ENCODE measurements at regions not wholly inside any gene's neighbourhood (a gene's known extent, or its start where the extent isn't known, plus 50 kb on each side); places are given as distances from the start of the nearest gene placed in this dataset.

DNA sequence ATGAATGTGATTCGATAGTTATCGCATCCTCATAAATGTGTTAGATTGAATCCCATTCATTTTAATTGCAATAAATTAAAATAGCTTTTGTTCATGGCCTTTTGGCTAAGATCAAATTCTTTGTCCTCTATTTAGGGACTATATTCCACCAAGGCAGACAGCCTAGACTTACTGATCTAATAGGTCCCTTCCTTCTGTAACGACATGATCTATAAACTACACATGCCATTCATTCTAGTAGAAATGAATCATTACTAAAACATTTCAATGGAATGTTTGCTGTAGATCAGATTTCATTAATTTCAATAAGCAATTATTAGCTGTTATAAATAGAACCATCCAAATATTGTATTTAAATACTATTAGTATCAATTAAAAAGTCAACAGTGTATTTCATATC, 526.6 kb upstream of the KLHL1 start:
- H3K9me3 ChIP-seq = no peaks in the 10 kb centered on the region
- TF ChIP-seq, protein P1, sequence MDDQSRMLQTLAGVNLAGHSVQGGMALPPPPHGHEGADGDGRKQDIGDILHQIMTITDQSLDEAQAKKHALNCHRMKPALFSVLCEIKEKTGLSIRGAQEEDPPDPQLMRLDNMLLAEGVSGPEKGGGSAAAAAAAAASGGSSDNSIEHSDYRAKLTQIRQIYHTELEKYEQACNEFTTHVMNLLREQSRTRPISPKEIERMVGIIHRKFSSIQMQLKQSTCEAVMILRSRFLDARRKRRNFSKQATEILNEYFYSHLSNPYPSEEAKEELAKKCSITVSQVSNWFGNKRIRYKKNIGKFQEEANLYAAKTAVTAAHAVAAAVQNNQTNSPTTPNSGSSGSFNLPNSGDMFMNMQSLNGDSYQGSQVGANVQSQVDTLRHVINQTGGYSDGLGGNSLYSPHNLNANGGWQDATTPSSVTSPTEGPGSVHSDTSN (IDR thresholded peaks at IDR 0.05) = no peak
- TF ChIP-seq POLR2AphosphoS5 (IDR thresholded peaks at IDR 0.05; ENCODE audit: low read depth, low read length) (no peak), RAD21 (IDR thresholded peaks at IDR 0.05; ENCODE audit: low read length) (no peak), FOXJ3 (CRISPR knock-in tag; IDR thresholded peaks at IDR 0.05) (no peak), SMC3 (IDR thresholded peaks at IDR 0.05; ENCODE audit: low read depth, low read length) (no peak), YY1 (IDR thresholded peaks at IDR 0.05; ENCODE audit: low read depth) (no peak), EP300 (IDR thresholded peaks at IDR 0.05; ENCODE audit: borderline replicate concordance in 1 of 2, low read depth in 1 of 2, low read length in 1 of 2) (no peak), SIN3A (IDR thresholded peaks at IDR 0.05; ENCODE audit: borderline replicate concordance, low read depth, low read length) (no peak), GATA2 (CRISPR knock-in tag; IDR thresholded peaks at IDR 0.05) (no peak), NFIC (IDR thresholded peaks at IDR 0.05; ENCODE audit: borderline replicate concordance) (no peak), RXRA (IDR thresholded peaks at IDR 0.05; ENCODE audit: borderline replicate concordance, low read depth) (no peak), GABPA (IDR thresholded peaks at IDR 0.05; ENCODE audit: low read depth) (no peak), MXI1 (IDR thresholded peaks at IDR 0.05; ENCODE audit: low read depth, low read length) (no peak), EZH2phosphoT487 (IDR thresholded peaks at IDR 0.05; ENCODE audit: borderline replicate concordance, low read depth) (no peak), CHD2 (IDR thresholded peaks at IDR 0.05; ENCODE audit: low read length, partially characterized antibody) (no peak)
- TF ChIP-seq, protein P2, sequence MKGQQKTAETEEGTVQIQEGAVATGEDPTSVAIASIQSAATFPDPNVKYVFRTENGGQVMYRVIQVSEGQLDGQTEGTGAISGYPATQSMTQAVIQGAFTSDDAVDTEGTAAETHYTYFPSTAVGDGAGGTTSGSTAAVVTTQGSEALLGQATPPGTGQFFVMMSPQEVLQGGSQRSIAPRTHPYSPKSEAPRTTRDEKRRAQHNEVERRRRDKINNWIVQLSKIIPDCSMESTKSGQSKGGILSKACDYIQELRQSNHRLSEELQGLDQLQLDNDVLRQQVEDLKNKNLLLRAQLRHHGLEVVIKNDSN (IDR thresholded peaks at IDR 0.05; ENCODE audit: borderline replicate concordance, low read depth) = no peak
- TF ChIP-seq, protein P3, sequence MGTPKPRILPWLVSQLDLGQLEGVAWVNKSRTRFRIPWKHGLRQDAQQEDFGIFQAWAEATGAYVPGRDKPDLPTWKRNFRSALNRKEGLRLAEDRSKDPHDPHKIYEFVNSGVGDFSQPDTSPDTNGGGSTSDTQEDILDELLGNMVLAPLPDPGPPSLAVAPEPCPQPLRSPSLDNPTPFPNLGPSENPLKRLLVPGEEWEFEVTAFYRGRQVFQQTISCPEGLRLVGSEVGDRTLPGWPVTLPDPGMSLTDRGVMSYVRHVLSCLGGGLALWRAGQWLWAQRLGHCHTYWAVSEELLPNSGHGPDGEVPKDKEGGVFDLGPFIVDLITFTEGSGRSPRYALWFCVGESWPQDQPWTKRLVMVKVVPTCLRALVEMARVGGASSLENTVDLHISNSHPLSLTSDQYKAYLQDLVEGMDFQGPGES (IDR thresholded peaks at IDR 0.05; ENCODE audit: low read depth, low read length) = no peak
- TF ChIP-seq, protein P4, sequence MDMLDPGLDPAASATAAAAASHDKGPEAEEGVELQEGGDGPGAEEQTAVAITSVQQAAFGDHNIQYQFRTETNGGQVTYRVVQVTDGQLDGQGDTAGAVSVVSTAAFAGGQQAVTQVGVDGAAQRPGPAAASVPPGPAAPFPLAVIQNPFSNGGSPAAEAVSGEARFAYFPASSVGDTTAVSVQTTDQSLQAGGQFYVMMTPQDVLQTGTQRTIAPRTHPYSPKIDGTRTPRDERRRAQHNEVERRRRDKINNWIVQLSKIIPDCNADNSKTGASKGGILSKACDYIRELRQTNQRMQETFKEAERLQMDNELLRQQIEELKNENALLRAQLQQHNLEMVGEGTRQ (IDR thresholded peaks at IDR 0.05; ENCODE audit: borderline replicate concordance, low read depth, low read length) = no peak
- TF ChIP-seq, protein P5, sequence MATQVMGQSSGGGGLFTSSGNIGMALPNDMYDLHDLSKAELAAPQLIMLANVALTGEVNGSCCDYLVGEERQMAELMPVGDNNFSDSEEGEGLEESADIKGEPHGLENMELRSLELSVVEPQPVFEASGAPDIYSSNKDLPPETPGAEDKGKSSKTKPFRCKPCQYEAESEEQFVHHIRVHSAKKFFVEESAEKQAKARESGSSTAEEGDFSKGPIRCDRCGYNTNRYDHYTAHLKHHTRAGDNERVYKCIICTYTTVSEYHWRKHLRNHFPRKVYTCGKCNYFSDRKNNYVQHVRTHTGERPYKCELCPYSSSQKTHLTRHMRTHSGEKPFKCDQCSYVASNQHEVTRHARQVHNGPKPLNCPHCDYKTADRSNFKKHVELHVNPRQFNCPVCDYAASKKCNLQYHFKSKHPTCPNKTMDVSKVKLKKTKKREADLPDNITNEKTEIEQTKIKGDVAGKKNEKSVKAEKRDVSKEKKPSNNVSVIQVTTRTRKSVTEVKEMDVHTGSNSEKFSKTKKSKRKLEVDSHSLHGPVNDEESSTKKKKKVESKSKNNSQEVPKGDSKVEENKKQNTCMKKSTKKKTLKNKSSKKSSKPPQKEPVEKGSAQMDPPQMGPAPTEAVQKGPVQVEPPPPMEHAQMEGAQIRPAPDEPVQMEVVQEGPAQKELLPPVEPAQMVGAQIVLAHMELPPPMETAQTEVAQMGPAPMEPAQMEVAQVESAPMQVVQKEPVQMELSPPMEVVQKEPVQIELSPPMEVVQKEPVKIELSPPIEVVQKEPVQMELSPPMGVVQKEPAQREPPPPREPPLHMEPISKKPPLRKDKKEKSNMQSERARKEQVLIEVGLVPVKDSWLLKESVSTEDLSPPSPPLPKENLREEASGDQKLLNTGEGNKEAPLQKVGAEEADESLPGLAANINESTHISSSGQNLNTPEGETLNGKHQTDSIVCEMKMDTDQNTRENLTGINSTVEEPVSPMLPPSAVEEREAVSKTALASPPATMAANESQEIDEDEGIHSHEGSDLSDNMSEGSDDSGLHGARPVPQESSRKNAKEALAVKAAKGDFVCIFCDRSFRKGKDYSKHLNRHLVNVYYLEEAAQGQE (IDR thresholded peaks at IDR 0.05; ENCODE audit: low read depth, low read length) = no peak
- TF ChIP-seq, protein P6, sequence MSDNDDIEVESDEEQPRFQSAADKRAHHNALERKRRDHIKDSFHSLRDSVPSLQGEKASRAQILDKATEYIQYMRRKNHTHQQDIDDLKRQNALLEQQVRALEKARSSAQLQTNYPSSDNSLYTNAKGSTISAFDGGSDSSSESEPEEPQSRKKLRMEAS (IDR thresholded peaks at IDR 0.05; ENCODE audit: low read depth) = no peak
- H3K27me3 ChIP-seq (ENCODE audit: insufficient read depth) = no peaks in the 10 kb centered on the region
- H3K79me2 ChIP-seq (ENCODE audit: insufficient read depth) = no peaks in the 10 kb centered on the region
- no peaks in the 10 kb centered on the region for H4K20me1 ChIP-seq (ENCODE audit: insufficient read depth)
- no peaks in the 10 kb centered on the region for H3K36me3 ChIP-seq (replicated peaks in 1 of 2; ENCODE audit: control insufficient read depth in 1 of 2, insufficient read depth in 2 of 2, low read length in 1 of 2)
- H3K9ac ChIP-seq = no peak overlapping the region
- ChIA-PET CTCF (interaction anchor here (1.2 to 1.7 kb wide), 2 partner anchors 9 to 88 kb away, joined by 3 read pairs; no protein-coding TSS in a partner anchor), POLR2A (no interaction called here)
- no peak overlapping the region for H3K4me2 ChIP-seq
- H3K9me2 ChIP-seq = no peaks in the 10 kb centered on the region
- H3K4me1 ChIP-seq (ENCODE audit: control insufficient read depth in 1 of 2, insufficient read depth in 2 of 2, low read depth in 1 of 2, low read length in 1 of 2) = no peaks in the 10 kb centered on the region; a peak in 1 of 4 replicates
- H3K27ac ChIP-seq (ENCODE audit: low read depth in 2 of 2, low read length in 1 of 2) = no peak overlapping the region
- H3K4me3 ChIP-seq (ENCODE audit: low read depth in 2 of 2, low read length in 1 of 2) = no peak overlapping the region
- no peaks in the 10 kb centered on the region for H3F3A ChIP-seq (replicated peaks; ENCODE audit: insufficient read depth)
- WGBS (ENCODE audit: low lambda C conversion rate) = 80% methylated on average over 3 of the region's 3 CpGs
- no peak for DNase-seq
- H2AFZ ChIP-seq (ENCODE audit: low read depth) = no peak overlapping the region
